IMR-90 (cell line): ENCODE measurements at regions not wholly inside any gene's neighbourhood (a gene's known extent, or its start where the extent isn't known, plus 50 kb on each side); places are given as distances from the start of the nearest gene placed in this dataset.

Source experiments
- ATAC-seq: fragments of 200-7000 bp; cut with Tn5 transposase; 2 replicates; pipeline ENCODE4 v1.9.1; 2020; ENCODE audit warnings: low read depth, mild to moderate bottlenecking, moderate library complexity
- BruUV-seq: library from RNA; stranded (reverse); fragments of 400-500 nt; replicated peaks from 2 replicates; lab custom pipeline; 2021; lab: Mats Ljungman, UMichigan
- CTCF ChIA-PET: fragments of 300-600 bp; formaldehyde crosslinking; extraction: SDS; loops from one replicate; lab custom pipeline; 2021; ENCODE audit warnings: antibody characterized with exemption; lab: Yijun Ruan, JAX
- POLR2A ChIA-PET: fragments of 300-600 bp; sonication (Branson Sonifier 250); formaldehyde crosslinking; loops from one replicate; lab custom pipeline; 2022; ENCODE audit warnings: antibody characterized with exemption; ENCODE audit not compliant: unreplicated experiment; lab: Charles Lee
- DNase-seq: peaks from one replicate; pipeline ENCODE4 v3.0.0; 2013
- H2AFZ ChIP-seq: replicated peaks from 2 replicates; pipeline ENCODE3; 2013; ENCODE audit warnings: low read length, mild to moderate bottlenecking; ENCODE audit not compliant: poor library complexity
- H2AK5ac ChIP-seq: 2 replicates; pipeline ENCODE4 v1.6.1; 2013; ENCODE audit warnings: low read depth, low read length, inconsistent platforms
- H2AK9ac ChIP-seq: replicated peaks from 2 replicates; pipeline ENCODE3; 2013; ENCODE audit warnings: mild to moderate bottlenecking, low read depth, low read length, moderate library complexity; ENCODE audit not compliant: poor library complexity
- H2BK120ac ChIP-seq: 2 replicates; pipeline ENCODE4 v1.6.1; 2013; ENCODE audit warnings: low read depth, low read length, inconsistent platforms
- H2BK15ac ChIP-seq: 3 replicates; pipeline ENCODE4 v1.6.1; 2013; ENCODE audit warnings: low read depth, low read length, inconsistent platforms
- H2BK20ac ChIP-seq: 2 replicates; pipeline ENCODE4 v1.6.1; 2013; ENCODE audit warnings: low read depth, mild to moderate bottlenecking, inconsistent platforms, low read length, moderate library complexity
- H2BK5ac ChIP-seq: 2 replicates; pipeline ENCODE4 v1.6.1; 2013; ENCODE audit warnings: mild to moderate bottlenecking, low read depth, low read length, inconsistent platforms; ENCODE audit not compliant: poor library complexity, severe bottlenecking
- H3K14ac ChIP-seq: replicated peaks from 2 replicates; pipeline ENCODE4 v1.6.1; 2013; ENCODE audit warnings: low read depth, low read length, inconsistent platforms
- H3K18ac ChIP-seq: 2 replicates; pipeline ENCODE4 v1.6.1; 2013; ENCODE audit warnings: low read depth, low read length, control low read depth
- H3K23ac ChIP-seq: 2 replicates; pipeline ENCODE4 v1.6.1; 2013; ENCODE audit warnings: low read depth, low read length, inconsistent platforms
- H3K27ac ChIP-seq: 2 replicates; pipeline ENCODE4 v1.5.1; 2013; ENCODE audit warnings: mild to moderate bottlenecking, control low read depth, low read length; ENCODE audit not compliant: insufficient read depth
- H3K27me3 ChIP-seq: 2 replicates; pipeline ENCODE4 v1.6.1; 2013; ENCODE audit warnings: low read length; ENCODE audit not compliant: control insufficient read depth, insufficient read depth
- H3K36me3 ChIP-seq: 2 replicates; pipeline ENCODE4 v1.6.1; 2013; ENCODE audit warnings: low read length, mixed read lengths; ENCODE audit not compliant: control insufficient read depth, insufficient read depth
- H3K4ac ChIP-seq: 2 replicates; pipeline ENCODE4 v1.6.1; 2013; ENCODE audit warnings: low read depth, low read length, inconsistent platforms
- H3K4me1 ChIP-seq: 2 replicates; pipeline ENCODE4 v1.6.1; 2013; ENCODE audit warnings: low read length, mixed read lengths; ENCODE audit not compliant: control insufficient read depth, insufficient read depth
- H3K4me2 ChIP-seq: 2 replicates; pipeline ENCODE4 v1.6.1; 2013; ENCODE audit warnings: low read depth, mild to moderate bottlenecking, control low read depth, low read length, moderate library complexity
- H3K4me3 ChIP-seq: 2 replicates; pipeline ENCODE4 v1.5.1; 2013; ENCODE audit warnings: low read depth, mild to moderate bottlenecking, control low read depth, low read length, moderate library complexity; ENCODE audit not compliant: insufficient read depth
- H3K56ac ChIP-seq: 2 replicates; pipeline ENCODE4 v1.6.1; 2013; ENCODE audit warnings: low read length, inconsistent platforms; ENCODE audit not compliant: insufficient read depth; ENCODE audit errors: extremely low read depth
- H3K79me1 ChIP-seq, 2 experiments: 2 replicates each; pipeline ENCODE4 v1.6.1; 2013; ENCODE audit warnings: low read length in 2 of 2, inconsistent platforms in 1 of 2, low read depth in 1 of 2
- H3K9ac ChIP-seq: 2 replicates; pipeline ENCODE4 v1.6.1; 2013; ENCODE audit warnings: low read depth, low read length, control low read depth
- H3K9me1 ChIP-seq: 2 replicates; pipeline ENCODE4 v1.6.1; 2013; ENCODE audit warnings: low read length, inconsistent platforms; ENCODE audit not compliant: insufficient read depth
- H3K9me3 ChIP-seq: 2 replicates; pipeline ENCODE4 v1.6.1; 2013; ENCODE audit warnings: low read length; ENCODE audit not compliant: control insufficient read depth, insufficient read depth
- H4K20me1 ChIP-seq: 2 replicates; pipeline ENCODE4 v1.6.1; 2013; ENCODE audit warnings: low read length, inconsistent platforms; ENCODE audit not compliant: insufficient read depth
- H4K5ac ChIP-seq: 2 replicates; pipeline ENCODE4 v1.6.1; 2013; ENCODE audit warnings: mild to moderate bottlenecking, low read depth, low read length, control low read depth
- H4K8ac ChIP-seq, 2 experiments: 2 replicates each; pipeline ENCODE4 v1.6.1; 2013; ENCODE audit warnings: low read depth in 2 of 2, low read length in 2 of 2, control low read depth in 1 of 2, inconsistent platforms in 1 of 2
- H4K91ac ChIP-seq: 2 replicates; pipeline ENCODE4 v1.6.1; 2013; ENCODE audit warnings: low read depth, low read length, inconsistent platforms; ENCODE audit not compliant: insufficient read depth
- BHLHE40 ChIP-seq: fragments of 150-350 bp; IDR thresholded peaks from 2 replicates; pipeline ENCODE4 v1.6.1; 2016; ENCODE audit warnings: mild to moderate bottlenecking, low read depth, low read length
- CEBPB ChIP-seq: IDR thresholded peaks from 2 replicates; pipeline ENCODE4 v1.6.1; 2012; ENCODE audit warnings: low read depth, low read length, improper control_type of control experiment
- FOS ChIP-seq: fragments of 150-350 bp; IDR thresholded peaks from 2 replicates; pipeline ENCODE4 v1.6.1; 2016; ENCODE audit warnings: low read depth, low read length
- MAFK ChIP-seq: IDR thresholded peaks from 2 replicates; pipeline ENCODE4 v1.6.1; 2012; ENCODE audit warnings: low read depth, low read length, improper control_type of control experiment
- MXI1 ChIP-seq: IDR thresholded peaks from 2 replicates; pipeline ENCODE4 v1.6.1; 2012; ENCODE audit warnings: low read depth, mild to moderate bottlenecking, low read length, moderate library complexity, borderline replicate concordance
- NFE2L2 ChIP-seq: fragments of 150-350 bp; IDR thresholded peaks from 2 replicates; pipeline ENCODE4 v1.6.1; 2016; ENCODE audit warnings: low read depth, mild to moderate bottlenecking, low read length
- RFX5 ChIP-seq: IDR thresholded peaks from 2 replicates; pipeline ENCODE4 v1.8.0; 2012; ENCODE audit warnings: low read depth, mild to moderate bottlenecking, low read length, moderate library complexity
- USF2 ChIP-seq: fragments of 150-350 bp; IDR thresholded peaks from 2 replicates; pipeline ENCODE4 v1.6.1; 2017; ENCODE audit warnings: mild to moderate bottlenecking, antibody characterized with exemption, low read length, low read depth
- WGBS, 2 experiments: methylation state at CpG; one replicate each; pipeline versions ENCODE4 v1.1.5 to v1.1.7; 2013; ENCODE audit warnings: missing lambda C conversion rate in 2 of 2; ENCODE audit not compliant: insufficient read length in 1 of 2; ENCODE audit errors: extremely low coverage in 2 of 2; 5-methylcytosine and 5-hydroxymethylcytosine counted together
- dilution Hi-C: fragments of 300-500 bp; cut with HindIII; formaldehyde crosslinking; loops from one replicate; pipeline ENCODE4 v1.14.3; 2018; ENCODE audit warnings: low sequenced_read_pairs; ENCODE audit not compliant: unreplicated experiment
- in situ Hi-C: fragments of 300-500 bp; cut with MboI; formaldehyde crosslinking; loops from 3 replicates; pipeline ENCODE4 v1.14.3; 2019; ENCODE audit warnings: low sequenced_read_pairs, inconsistent platforms, mixed read lengths
- intact Hi-C: fragments of 100-400 bp; cut with micrococcal nuclease; formaldehyde crosslinking; loops from 2 replicates; pipeline ENCODE4 v1.10.0; 2022

- dilution Hi-C loops (no loop called here), in situ Hi-C loops (no loop called here), intact Hi-C loops (no loop called here)
- Histone ChIP-seq H3K27me3 (no peaks in the 10 kb centered on the region), H3K4me3 (no peak overlapping the region), H2BK120ac (peak overlapping the region; percentile 43; the same call in 1 of the 2 replicates), H2BK20ac (peak overlapping the region; percentile 12; the same call in 1 of the 2 replicates), H3K9me3 (no peaks in the 10 kb centered on the region), H3K56ac (peak overlapping the region; percentile 5; the same call in 1 of the 2 replicates), H3K36me3 (no peaks in the 10 kb centered on the region), H2BK15ac (no peak overlapping the region; the same call in 2 of the 3 replicates), H3K79me1 (no peaks in the 10 kb centered on the region), H3K4me1 (peaks cover 6% of the 10 kb centered on the region), H3K27ac (no peak overlapping the region), H2BK5ac (peak overlapping the region; percentile 91), H4K5ac (peak overlapping the region; percentile 13; the same call in 1 of the 2 replicates), H3K14ac (no peak overlapping the region), H4K8ac (peak overlapping the region; percentile 45 to 83; a peak in 2 of 4 replicates), H3K4me2 (peak overlapping the region; percentile 55; the same call in 1 of the 2 replicates), H3K9ac (no peak overlapping the region), H3K23ac (no peak overlapping the region), H3K18ac (no peak overlapping the region; the same call in 1 of the 2 replicates), H4K20me1 (no peaks in the 10 kb centered on the region), H2AFZ (no peak overlapping the region), H2AK9ac (no peak overlapping the region), H4K91ac (no peak overlapping the region), H3K4ac (no peak overlapping the region), H3K9me1 (0 out of 2 replicates have a peak, but pooled peaks cover 6% of the 10 kb centered on the region), H2AK5ac (no peak overlapping the region)
- WGBS, 2 experiments, result no CpG with 5 or more reads among the region's 3 CpGs
- no TSS peak for BruUV-seq
- TF ChIP-seq MAFK (peak; percentile 95), RFX5 (no peak), NFE2L2 (peak; percentile 87), FOS (peak; percentile 99), CEBPB (peak; percentile 48; the same call in 1 of the 2 replicates), USF2 (no peak), BHLHE40 (peak; percentile 55), MXI1 (0 out of 2 replicates have a peak, but pooled peaks have one; percentile 36)
- ChIA-PET POLR2A (interaction anchor here (0.7 kb wide), 1 partner anchor 84 kb away, joined by 3 read pairs; the partner anchor contains the start of gene SNX19), CTCF (interaction anchor here (1.0 to 1.1 kb wide), 2 partner anchors 83 to 674 kb away, joined by 3 to 5 read pairs; no protein-coding TSS in a partner anchor)
- DNase-seq (peak; percentile 98), ATAC-seq (peak; percentile 82)
Observed at GRCh38 chr11:130999992-131000770, 83.9 kb upstream of the SNX19 start.
